GM12878 (cell line): ENCODE measurements at regions not wholly inside any gene's neighbourhood (a gene's known extent, or its start where the extent isn't known, plus 50 kb on each side); places are given as distances from the start of the nearest gene placed in this dataset.

ENCODE experiments used
- ATAC-seq: fragments of 200-7000 bp; cut with Tn5 transposase; 3 replicates; pipeline ENCODE4 v1.9.1; 2020; ENCODE audit warnings: mild to moderate bottlenecking, moderate library complexity
- BruUV-seq: library from RNA; stranded (reverse); fragments of 400-500 nt; replicated peaks from 2 replicates; lab custom pipeline; 2021; lab: Mats Ljungman, UMichigan
- CTCF ChIA-PET: fragments of 300-600 bp; sonication (Branson Sonifier 250); formaldehyde crosslinking; extraction: SDS; loops from one replicate; lab custom pipeline; 2021; ENCODE audit warnings: inconsistent platforms; lab: Yijun Ruan, JAX
- POLR2A ChIA-PET: fragments of 350-600 bp; formaldehyde crosslinking; extraction: SDS; loops from one replicate; lab custom pipeline; 2021; ENCODE audit warnings: inconsistent platforms; lab: Charles Lee
- RAD21 ChIA-PET: fragments of 300-600 bp; sonication (Branson Sonifier 250); formaldehyde crosslinking; loops from one replicate; lab custom pipeline; 2023; ENCODE audit warnings: antibody characterized with exemption; ENCODE audit not compliant: unreplicated experiment; lab: Charles Lee
- SMC1A ChIA-PET: fragments of 300-600 bp; sonication (Branson Sonifier 250); formaldehyde crosslinking; loops from one replicate; lab custom pipeline; 2023; ENCODE audit not compliant: unreplicated experiment, uncharacterized antibody; lab: Charles Lee
- DNase-seq: peaks from one replicate; pipeline ENCODE4 v3.0.0-alpha.2; 2011; ENCODE audit warnings: low read depth, low spot score
- FAIRE-seq: peaks from 3 replicates; lab custom pipeline; 2011; peaks lifted over from hg19 to GRCh38; lab: Jason Lieb, UNC
- H2AFZ ChIP-seq: 2 replicates; pipeline ENCODE4 v1.6.0; 2011; ENCODE audit warnings: low read depth, low read length, control low read depth; ENCODE audit not compliant: control insufficient read depth
- H3K27ac ChIP-seq: 2 replicates; pipeline ENCODE4 v1.5.1; 2011; ENCODE audit warnings: control low read depth; ENCODE audit not compliant: control insufficient read depth, insufficient read depth
- H3K27me3 ChIP-seq, 2 experiments: replicated peaks in 1 of 2; 2 replicates each; pipeline versions ENCODE4 v1.6.0 to v1.6.1; 2011; ENCODE audit warnings: low read length in 1 of 2; ENCODE audit not compliant: control insufficient read depth in 2 of 2, insufficient read depth in 2 of 2
- H3K36me3 ChIP-seq, 2 experiments: 2 replicates each; pipeline ENCODE4 v1.5.1; 2011; ENCODE audit warnings: low read length in 1 of 2; ENCODE audit not compliant: control insufficient read depth in 2 of 2, insufficient read depth in 2 of 2
- H3K4me1 ChIP-seq: 2 replicates; pipeline ENCODE4 v1.6.1; 2011; ENCODE audit warnings: mild to moderate bottlenecking, low read length, moderate library complexity, mixed read lengths; ENCODE audit not compliant: control insufficient read depth, insufficient read depth
- H3K4me2 ChIP-seq: 2 replicates; pipeline ENCODE4 v1.6.0; 2011; ENCODE audit warnings: control low read depth; ENCODE audit not compliant: control insufficient read depth, insufficient read depth
- H3K4me3 ChIP-seq: fragments of 200-600 bp; sonication (generic); 2 replicates; pipeline ENCODE4 v1.5.1; 2016
- H3K79me2 ChIP-seq: 2 replicates; pipeline ENCODE4 v1.6.0; 2011; ENCODE audit warnings: low read length; ENCODE audit not compliant: control insufficient read depth, insufficient read depth
- H3K9ac ChIP-seq: 2 replicates; pipeline ENCODE4 v1.8.0; 2011; ENCODE audit warnings: low read length, control low read depth, mixed read lengths; ENCODE audit not compliant: control insufficient read depth, insufficient read depth
- H3K9me3 ChIP-seq: replicated peaks from 3 replicates; pipeline ENCODE4 v1.5.1; 2011; ENCODE audit warnings: mild to moderate bottlenecking, low read length; ENCODE audit not compliant: control insufficient read depth, insufficient read depth
- H4K20me1 ChIP-seq: 2 replicates; pipeline ENCODE4 v1.6.0; 2011; ENCODE audit not compliant: control insufficient read depth, insufficient read depth
- BRCA1 ChIP-seq: IDR thresholded peaks from 2 replicates; pipeline ENCODE4 v1.6.1; 2011; ENCODE audit warnings: low read depth, low read length, improper control_type of control experiment
- EP300 ChIP-seq, 2 experiments: fragments of 150-350 bp in 1 of 2; IDR thresholded peaks; 2 replicates each; pipeline ENCODE4 v1.6.1; 2011 to 2012; ENCODE audit warnings: low read depth in 2 of 2, low read length in 2 of 2, borderline replicate concordance in 1 of 2, improper control_type of control experiment in 1 of 2, inconsistent platforms in 1 of 2; ENCODE audit not compliant: control insufficient read depth in 1 of 2
- EZH2 ChIP-seq: IDR thresholded peaks from 2 replicates; pipeline ENCODE4 v1.6.1; 2012; ENCODE audit warnings: low read depth, mild to moderate bottlenecking, control low read depth, inconsistent platforms, low read length, borderline replicate concordance; ENCODE audit not compliant: control insufficient read depth
- MEF2B ChIP-seq: fragments of 450-650 bp; IDR thresholded peaks from 2 replicates; pipeline ENCODE4 v1.6.1; 2018; ENCODE audit warnings: mild to moderate bottlenecking, moderate library complexity; ENCODE audit not compliant: partially characterized antibody, poor library complexity, severe bottlenecking
- SMARCA5 ChIP-seq: fragments of 450-650 bp; IDR thresholded peaks from 2 replicates; pipeline ENCODE4 v1.6.1; 2017; ENCODE audit warnings: mild to moderate bottlenecking
- SPI1 ChIP-seq: IDR thresholded peaks from 2 replicates; pipeline ENCODE4 v1.6.1; 2011; ENCODE audit warnings: low read depth, mild to moderate bottlenecking, low read length, moderate library complexity, borderline replicate concordance; ENCODE audit not compliant: insufficient read depth
- STAT1 ChIP-seq: fragments of 450-650 bp; conservative IDR thresholded peaks from 2 replicates; pipeline ENCODE4 v1.6.1; 2014; ENCODE audit warnings: antibody characterized with exemption, mild to moderate bottlenecking
- ZNF622 ChIP-seq: fragments of 450-650 bp; IDR thresholded peaks from 2 replicates; pipeline ENCODE4 v1.6.1; 2017; ENCODE audit warnings: mild to moderate bottlenecking, inconsistent platforms
- WGBS: methylation state at CpG from one replicate; pipeline ENCODE4 v1.1.6; 2016; ENCODE audit warnings: low lambda C conversion rate; ENCODE audit not compliant: insufficient replicate concordance, insufficient coverage; ENCODE audit errors: missing lambda C conversion rate; 5-methylcytosine and 5-hydroxymethylcytosine counted together
- in situ Hi-C: fragments of 300-500 bp; cut with MboI; formaldehyde crosslinking; loops from 9 replicates; pipeline ENCODE4 v1.14.3; 2018; ENCODE audit warnings: mixed read lengths
- intact Hi-C: fragments of 100-400 bp; cut with micrococcal nuclease; formaldehyde crosslinking; loops from one replicate; pipeline ENCODE4 v1.14.2; 2022; ENCODE audit not compliant: unreplicated experiment
- TF ChIP-seq, protein P1 (sequence below): fragments of 450-650 bp; IDR thresholded peaks from 2 replicates; pipeline ENCODE4 v1.6.1; 2017; ENCODE audit warnings: antibody characterized with exemption, mild to moderate bottlenecking, moderate library complexity

DNA sequence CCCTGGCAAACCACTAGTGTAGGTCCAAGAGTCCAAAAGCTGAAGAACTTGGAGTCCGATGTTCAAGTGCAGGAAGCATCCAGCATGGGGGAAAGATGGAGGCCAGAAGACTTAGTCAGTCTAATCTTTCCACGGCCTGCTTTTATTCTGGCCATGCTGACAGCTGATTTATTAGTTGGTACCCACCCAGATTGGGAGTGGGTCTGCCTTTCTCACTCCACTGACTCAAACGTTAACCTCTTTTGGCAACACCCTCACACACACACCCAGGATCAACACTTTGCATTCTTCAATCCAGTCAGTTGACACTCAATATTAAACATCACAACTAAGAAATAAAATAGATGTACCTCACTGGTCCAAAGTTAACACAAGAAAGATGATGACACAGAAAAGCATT, 134.8 kb upstream of the GABRA2 start:
- intact Hi-C loops, result no loop called here
- Histone ChIP-seq H3K4me3 (no peak overlapping the region), H3K9me3 (no peaks in the 10 kb centered on the region), H3K27ac (no peak overlapping the region), H3K27me3 (no peaks in the 10 kb centered on the region), H3K79me2 (no peaks in the 10 kb centered on the region), H2AFZ (no peak overlapping the region), H4K20me1 (no peaks in the 10 kb centered on the region), H3K4me1 (no peaks in the 10 kb centered on the region), H3K9ac (no peak overlapping the region), H3K4me2 (no peak overlapping the region), H3K36me3 (no peaks in the 10 kb centered on the region)
- WGBS, result 19% methylated on average over 3 of the region's 3 CpGs
- ChIA-PET CTCF (no interaction called here), RAD21 (no interaction called here), POLR2A (no interaction called here), SMC1A (no interaction called here)
- FAIRE-seq, result no peak
- ATAC-seq, result no peak
- TF ChIP-seq ZNF622 (no peak), EP300 (IDR thresholded peaks at IDR 0.05; ENCODE audit: borderline replicate concordance in 1 of 2, control insufficient read depth in 1 of 2, low read depth in 2 of 2, low read length in 2 of 2) (no peak), SMARCA5 (no peak), MEF2B (no peak), STAT1 (no peak), SPI1 (no peak), BRCA1 (no peak), EZH2 (no peak)
- TF ChIP-seq, protein P1, sequence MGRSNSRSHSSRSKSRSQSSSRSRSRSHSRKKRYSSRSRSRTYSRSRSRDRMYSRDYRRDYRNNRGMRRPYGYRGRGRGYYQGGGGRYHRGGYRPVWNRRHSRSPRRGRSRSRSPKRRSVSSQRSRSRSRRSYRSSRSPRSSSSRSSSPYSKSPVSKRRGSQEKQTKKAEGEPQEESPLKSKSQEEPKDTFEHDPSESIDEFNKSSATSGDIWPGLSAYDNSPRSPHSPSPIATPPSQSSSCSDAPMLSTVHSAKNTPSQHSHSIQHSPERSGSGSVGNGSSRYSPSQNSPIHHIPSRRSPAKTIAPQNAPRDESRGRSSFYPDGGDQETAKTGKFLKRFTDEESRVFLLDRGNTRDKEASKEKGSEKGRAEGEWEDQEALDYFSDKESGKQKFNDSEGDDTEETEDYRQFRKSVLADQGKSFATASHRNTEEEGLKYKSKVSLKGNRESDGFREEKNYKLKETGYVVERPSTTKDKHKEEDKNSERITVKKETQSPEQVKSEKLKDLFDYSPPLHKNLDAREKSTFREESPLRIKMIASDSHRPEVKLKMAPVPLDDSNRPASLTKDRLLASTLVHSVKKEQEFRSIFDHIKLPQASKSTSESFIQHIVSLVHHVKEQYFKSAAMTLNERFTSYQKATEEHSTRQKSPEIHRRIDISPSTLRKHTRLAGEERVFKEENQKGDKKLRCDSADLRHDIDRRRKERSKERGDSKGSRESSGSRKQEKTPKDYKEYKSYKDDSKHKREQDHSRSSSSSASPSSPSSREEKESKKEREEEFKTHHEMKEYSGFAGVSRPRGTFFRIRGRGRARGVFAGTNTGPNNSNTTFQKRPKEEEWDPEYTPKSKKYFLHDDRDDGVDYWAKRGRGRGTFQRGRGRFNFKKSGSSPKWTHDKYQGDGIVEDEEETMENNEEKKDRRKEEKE, result no peak
- DNase-seq, result no peak
- in situ Hi-C loops, result no loop called here
- no TSS peak for BruUV-seq
